HG03097 (cell line): ENCODE measurements at regions not wholly inside any gene's neighbourhood (a gene's known extent, or its start where the extent isn't known, plus 50 kb on each side); places are given as distances from the start of the nearest gene placed in this dataset.

ENCODE experiments used
- ATAC-seq: cut with Tn5 transposase; IDR thresholded peaks from one replicate; pipeline ENCODE4 v1.9.1; 2021; ENCODE audit not compliant: unreplicated experiment, low FRiP score

GRCh38 chr16:66001432-66001831 lies 365.1 kb upstream of the CDH5 start:
- ATAC-seq = no peak

- no peak for ATAC-seq
Measured at GRCh38 chr16:65998443-65998842, 368.0 kb upstream of the CDH5 start.

GRCh38 chr16:65994291-65994690 lies 372.2 kb upstream of the CDH5 start:
- ATAC-seq = no peak

- no peak for ATAC-seq
Measured at GRCh38 chr16:65991149-65991701, 375.3 kb upstream of the CDH5 start.

GRCh38 chr16:65989861-65990604 lies 376.5 kb upstream of the CDH5 start:
- ATAC-seq = no peak

GRCh38 chr16:65988024-65988595 lies 378.4 kb upstream of the CDH5 start:
- no peak for ATAC-seq

GRCh38 chr16:65984296-65984695 lies 382.2 kb upstream of the CDH5 start:
- ATAC-seq = no peak

- ATAC-seq = no peak
Measured at GRCh38 chr16:65981057-65981456, 385.4 kb upstream of the CDH5 start.

GRCh38 chr16:65975049-65975708 lies 391.3 kb upstream of the CDH5 start:
- no peak for ATAC-seq

GRCh38 chr16:65967376-65967775 lies 399.1 kb upstream of the CDH5 start:
- ATAC-seq = no peak

- no peak for ATAC-seq
Measured at GRCh38 chr16:65965628-65966027, 400.9 kb upstream of the CDH5 start.

GRCh38 chr16:65964752-65965151 lies 401.7 kb upstream of the CDH5 start:
- ATAC-seq = no peak

GRCh38 chr16:65961476-65962143 lies 404.9 kb upstream of the CDH5 start:
- ATAC-seq = no peak

- no peak for ATAC-seq
Measured at GRCh38 chr16:65959983-65960382, 406.5 kb upstream of the CDH5 start.

GRCh38 chr16:65958086-65958485 lies 408.4 kb upstream of the CDH5 start:
- no peak for ATAC-seq

- ATAC-seq = no peak
Measured at GRCh38 chr16:65956100-65956499, 410.4 kb upstream of the CDH5 start.

- ATAC-seq = no peak
Measured at GRCh38 chr16:65954446-65954845, 412.0 kb upstream of the CDH5 start.

- ATAC-seq = no peak
Measured at GRCh38 chr16:65950211-65950610, 416.3 kb upstream of the CDH5 start.

GRCh38 chr16:65948361-65948760 lies 418.1 kb upstream of the CDH5 start:
- ATAC-seq = no peak

- no peak for ATAC-seq
Measured at GRCh38 chr16:65947951-65948350, 418.5 kb upstream of the CDH5 start.

- no peak for ATAC-seq
Measured at GRCh38 chr16:65945493-65945892, 421.0 kb upstream of the CDH5 start.
